Transverse colon (tissue), 3 donors: ENCODE measurements at regions not wholly inside any gene's neighbourhood (a gene's known extent, or its start where the extent isn't known, plus 50 kb on each side); places are given as distances from the start of the nearest gene placed in this dataset.

Experiments used
- POLR2A ChIP-seq: fragments of 450-650 bp; IDR thresholded peaks from one replicate; pipeline ENCODE4 v1.6.1; 2016; ENCODE audit warnings: antibody characterized with exemption, mild to moderate bottlenecking, moderate library complexity
- POLR2AphosphoS5 ChIP-seq, 3 donors: sonication (generic); formaldehyde crosslinking; IDR thresholded peaks; one replicate each; pipeline ENCODE4 v1.6.1; 2016; ENCODE audit warnings: antibody characterized with exemption in 3 of 3

DNA sequence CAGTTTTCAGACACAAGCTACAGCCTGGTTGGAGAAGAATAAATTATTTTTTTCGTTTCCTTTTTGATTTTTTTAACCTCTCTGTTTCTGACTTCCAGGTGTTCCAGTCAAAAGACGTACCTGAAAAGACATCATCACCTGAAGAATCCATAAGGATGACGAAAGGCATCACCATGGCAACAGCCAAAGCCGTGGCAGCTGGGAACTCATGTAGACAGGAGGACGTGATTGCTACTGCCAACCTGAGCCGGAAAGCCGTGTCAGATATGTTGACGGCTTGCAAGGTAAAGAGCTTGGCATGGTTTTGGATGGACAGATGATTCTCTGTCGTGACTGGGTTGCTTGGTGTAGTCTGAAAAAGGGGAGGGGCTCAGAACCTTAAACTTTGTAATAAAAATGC lies 237.0 kb upstream of the TPM1 start:
- no peak for TF ChIP-seq POLR2A
- TF ChIP-seq POLR2AphosphoS5 (IDR thresholded peaks at IDR 0.05): no peak
